ENCODE measurements at regions not wholly inside any gene's neighbourhood (a gene's known extent, or its start where the extent isn't known, plus 50 kb on each side); places are given as distances from the start of the nearest gene placed in this dataset.
"Not testable (repeated sequence)": the region's sequence is repeated elsewhere in the genome, so short reads cannot be mapped to it uniquely, and the experiment has no call there.

DNA sequence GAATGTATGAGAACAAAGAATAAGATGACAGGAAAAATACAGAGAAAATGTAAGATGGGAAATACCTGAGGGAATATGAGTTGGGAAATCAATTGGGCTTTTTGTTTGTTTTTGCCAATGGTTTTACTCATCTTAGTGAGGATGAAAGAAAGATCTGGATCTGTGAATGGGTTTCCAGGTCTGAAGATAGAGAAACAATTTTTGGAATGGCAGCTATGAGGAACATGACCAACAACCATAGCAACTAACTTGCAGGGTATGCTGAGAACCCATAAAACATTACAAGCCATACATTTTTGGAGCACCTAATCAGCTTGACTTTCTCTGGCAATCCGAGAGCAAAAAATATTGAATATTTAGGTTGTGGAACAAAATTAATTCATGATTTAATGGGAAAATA is 290.0 kb downstream of the KCTD12 start:
- Histone ChIP-seq H3K4me1 (ENCODE audit: control insufficient read depth, insufficient read depth, low read length, poor library complexity, severe bottlenecking) (no peaks in the 10 kb centered on the region), H3K27me3 (ENCODE audit: control insufficient read depth, insufficient read depth, low read length) (no peaks in the 10 kb centered on the region), H3K9me3 (ENCODE audit: control insufficient read depth in 2 of 2, low read length in 2 of 2) (no peaks in the 10 kb centered on the region), H3K4me3 (ENCODE audit: low read depth, low read length) (no peak overlapping the region), H3K36me3 (ENCODE audit: control insufficient read depth, insufficient read depth, low read length) (no peaks in the 10 kb centered on the region), H3K27ac (ENCODE audit: insufficient read depth, low read length, poor library complexity, severe bottlenecking) (no peak overlapping the region)
- H3K27ac Mint-ChIP-seq: no peak overlapping the region
- no peaks in the 10 kb centered on the region for H3K4me1 Mint-ChIP-seq
- peaks cover 0 to 4% (median 0%) of the 10 kb centered on the region in 7 donors for H3K9me3 Mint-ChIP-seq
- DNase-seq (no peak), ATAC-seq (ENCODE audit: low read depth in 2 of 2) (no peak)
- H3K4me3 Mint-ChIP-seq: no peak overlapping the region
- H3K36me3 Mint-ChIP-seq: no peaks in the 10 kb centered on the region
- H3K27me3 Mint-ChIP-seq: no peaks in the 10 kb centered on the region

DNA sequence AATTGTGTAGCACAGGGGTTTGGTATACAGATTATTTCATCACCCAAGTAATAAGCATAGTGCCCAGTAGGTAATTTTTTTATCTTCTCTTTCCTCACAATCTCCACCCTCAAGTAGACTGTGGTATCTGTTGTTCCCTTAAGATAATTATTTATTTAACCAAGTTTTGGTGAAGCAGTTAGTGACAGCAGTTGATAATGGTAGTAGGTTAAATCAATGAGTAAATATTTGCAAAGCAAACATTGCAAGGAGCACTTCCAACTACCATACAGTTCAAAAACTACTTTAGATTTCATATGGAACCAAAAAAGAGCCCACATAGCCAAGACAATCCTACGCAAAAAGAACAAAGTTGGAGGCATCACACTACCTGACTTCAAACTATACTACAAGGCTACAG is 291.8 kb downstream of the KCTD12 start:
- H3K36me3 Mint-ChIP-seq: no peaks in the 10 kb centered on the region
- no peaks in the 10 kb centered on the region for H3K4me1 ChIP-seq (ENCODE audit: control insufficient read depth, insufficient read depth, low read length, poor library complexity, severe bottlenecking)
- H3K36me3 ChIP-seq (ENCODE audit: control insufficient read depth, insufficient read depth, low read length): no peaks in the 10 kb centered on the region
- no peak overlapping the region for H3K27ac Mint-ChIP-seq
- no peaks in the 10 kb centered on the region for H3K27me3 ChIP-seq (ENCODE audit: control insufficient read depth, insufficient read depth, low read length)
- no peaks in the 10 kb centered on the region for H3K27me3 Mint-ChIP-seq
- ATAC-seq (ENCODE audit: low read depth in 2 of 2) (no peak), DNase-seq (no peak)
- H3K9me3 ChIP-seq (ENCODE audit: control insufficient read depth in 2 of 2, low read length in 2 of 2): no peaks in the 10 kb centered on the region
- H3K4me1 Mint-ChIP-seq: no peaks in the 10 kb centered on the region
- peaks cover 0 to 4% (median 0%) of the 10 kb centered on the region in 7 donors for H3K9me3 Mint-ChIP-seq
- no peak overlapping the region for H3K27ac ChIP-seq (ENCODE audit: insufficient read depth, low read length, poor library complexity, severe bottlenecking)
- H3K4me3 Mint-ChIP-seq: no peak overlapping the region
- no peak overlapping the region for H3K4me3 ChIP-seq (ENCODE audit: low read depth, low read length)

DNA sequence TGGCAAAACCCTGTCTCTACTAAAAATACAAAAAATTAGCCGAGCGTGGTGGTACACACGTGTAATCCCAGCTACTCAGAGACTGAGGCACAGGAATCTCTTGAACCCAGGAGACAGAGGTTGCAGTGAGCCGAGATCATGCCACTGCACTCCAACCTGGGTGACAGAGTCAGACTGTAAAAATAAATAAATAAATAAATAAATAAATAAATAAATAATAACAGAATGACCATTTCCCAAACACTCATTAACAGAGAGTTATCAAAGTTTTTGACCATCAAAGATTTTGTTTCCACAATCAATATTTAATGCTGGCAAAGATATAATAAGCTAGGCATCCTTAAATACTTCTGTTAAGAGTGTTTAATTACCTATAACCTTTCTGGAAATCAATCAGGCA is 299.4 kb downstream of the KCTD12 start:
- H3K9me3 ChIP-seq (ENCODE audit: control insufficient read depth in 2 of 2, low read length in 2 of 2): no peaks in the 10 kb centered on the region
- no peaks in the 10 kb centered on the region for H3K36me3 ChIP-seq (ENCODE audit: control insufficient read depth, insufficient read depth, low read length)
- H3K27ac ChIP-seq (ENCODE audit: insufficient read depth, low read length, poor library complexity, severe bottlenecking): no peak overlapping the region
- Mint-ChIP-seq H3K4me3 (no peak overlapping the region), H3K27me3 (peaks cover 4% of the 10 kb centered on the region), H3K36me3 (no peaks in the 10 kb centered on the region), H3K9me3 (peaks cover 0 to 4% (median 0%) of the 10 kb centered on the region in 7 donors), H3K4me1 (no peaks in the 10 kb centered on the region), H3K27ac (no peak overlapping the region)
- no peak for ATAC-seq (ENCODE audit: low read depth in 2 of 2)
- no peak overlapping the region for H3K4me3 ChIP-seq (ENCODE audit: low read depth, low read length)
- H3K4me1 ChIP-seq (ENCODE audit: control insufficient read depth, insufficient read depth, low read length, poor library complexity, severe bottlenecking): no peaks in the 10 kb centered on the region
- DNase-seq: no peak
- no peaks in the 10 kb centered on the region for H3K27me3 ChIP-seq (ENCODE audit: control insufficient read depth, insufficient read depth, low read length)

DNA sequence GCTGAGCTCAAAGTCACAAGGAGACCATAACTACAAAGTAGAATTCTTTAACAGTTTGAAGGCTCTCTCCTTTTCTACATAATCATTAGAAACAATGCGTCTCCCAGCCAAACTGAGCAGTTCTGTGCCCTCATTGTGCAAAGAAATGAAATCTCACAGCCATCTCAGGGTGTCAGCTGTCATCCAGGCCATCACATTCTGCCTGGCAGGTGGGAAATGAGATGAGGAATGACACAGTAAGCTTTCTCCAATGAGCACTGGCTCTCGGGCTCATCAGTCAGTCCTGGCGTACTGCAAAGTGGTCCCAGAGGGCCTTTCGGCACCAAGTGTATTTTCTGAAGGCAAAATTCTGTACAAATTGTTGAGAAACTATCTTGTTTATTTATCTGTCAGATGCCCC is 306.5 kb downstream of the KCTD12 start:
- peaks cover 0 to 6% of the 10 kb centered on the region in 2 experiments for H3K9me3 ChIP-seq (ENCODE audit: control insufficient read depth in 2 of 2, low read length in 2 of 2)
- H3K27me3 ChIP-seq (ENCODE audit: control insufficient read depth, insufficient read depth, low read length): no peaks in the 10 kb centered on the region
- Mint-ChIP-seq H3K4me3 (no peak overlapping the region), H3K9me3 (peaks cover 0 to 23% (median 4%) of the 10 kb centered on the region in 7 donors), H3K4me1 (no peaks in the 10 kb centered on the region), H3K27me3 (no peaks in the 10 kb centered on the region), H3K27ac (no peak overlapping the region), H3K36me3 (no peaks in the 10 kb centered on the region)
- ATAC-seq (ENCODE audit: low read depth in 2 of 2): no peak
- H3K27ac ChIP-seq (ENCODE audit: insufficient read depth, low read length, poor library complexity, severe bottlenecking): no peak overlapping the region
- no peak for DNase-seq
- H3K36me3 ChIP-seq (ENCODE audit: control insufficient read depth, insufficient read depth, low read length): no peaks in the 10 kb centered on the region
- H3K4me3 ChIP-seq (ENCODE audit: low read depth, low read length): no peak overlapping the region
- no peaks in the 10 kb centered on the region for H3K4me1 ChIP-seq (ENCODE audit: control insufficient read depth, insufficient read depth, low read length, poor library complexity, severe bottlenecking)

DNA sequence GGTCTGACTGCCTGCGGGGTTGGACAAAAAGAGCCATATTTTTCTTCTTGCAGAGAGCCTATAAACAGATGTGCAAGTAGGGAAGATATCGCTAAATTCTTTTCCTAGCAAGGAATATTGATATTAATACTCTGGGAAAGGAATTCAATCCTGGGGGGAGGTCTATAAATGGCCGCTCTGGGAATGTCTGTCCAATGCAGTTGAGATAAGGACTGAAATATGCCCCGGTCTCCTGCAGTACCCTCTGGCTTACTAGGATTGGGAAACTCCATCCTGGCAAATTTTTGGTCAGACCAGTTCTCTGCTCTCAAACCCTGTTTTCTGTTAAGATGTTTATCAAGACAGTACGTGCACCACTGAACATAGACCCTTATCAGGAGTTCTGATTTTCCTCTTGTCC is 310.6 kb downstream of the KCTD12 start:
- H3K27ac ChIP-seq (ENCODE audit: insufficient read depth, low read length, poor library complexity, severe bottlenecking); H3K4me3 ChIP-seq (ENCODE audit: low read depth, low read length); H3K4me3 Mint-ChIP-seq; DNase-seq; H3K36me3 Mint-ChIP-seq; H3K9me3 ChIP-seq (ENCODE audit: control insufficient read depth in 2 of 2, low read length in 2 of 2); H3K27ac Mint-ChIP-seq; H3K27me3 ChIP-seq (ENCODE audit: control insufficient read depth, insufficient read depth, low read length); H3K36me3 ChIP-seq (ENCODE audit: control insufficient read depth, insufficient read depth, low read length); H3K4me1 Mint-ChIP-seq; H3K4me1 ChIP-seq (ENCODE audit: control insufficient read depth, insufficient read depth, low read length, poor library complexity, severe bottlenecking); ATAC-seq (ENCODE audit: low read depth in 2 of 2); H3K27me3 Mint-ChIP-seq: not testable (repeated sequence)
- H3K9me3 Mint-ChIP-seq: peaks cover 0 to 26% (median 4%) of the 10 kb centered on the region in 7 donors

DNA sequence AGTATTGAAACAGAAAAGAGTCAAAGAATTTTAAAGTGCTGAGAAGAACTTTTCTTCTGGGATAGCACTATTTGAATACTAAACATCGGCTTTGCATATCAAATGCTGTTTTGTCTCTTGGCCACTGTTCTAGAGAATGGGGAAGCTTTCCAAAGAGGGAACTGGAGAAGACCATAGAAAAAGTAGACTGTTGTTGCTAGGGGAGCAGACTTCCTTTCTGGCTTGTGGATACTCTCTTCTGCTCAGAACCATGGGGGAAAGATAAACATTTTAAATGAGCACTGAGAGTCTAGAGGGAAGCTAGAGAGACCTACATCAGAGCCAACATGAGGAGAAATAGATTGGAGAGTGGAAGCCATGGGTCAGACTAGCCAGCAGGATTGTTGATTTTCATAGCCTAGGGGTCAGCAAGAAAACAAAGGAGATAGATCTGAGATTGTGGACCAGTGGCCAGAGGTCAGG is 315.7 kb downstream of the KCTD12 start:
- Histone ChIP-seq H3K4me1 (ENCODE audit: control insufficient read depth, insufficient read depth, low read length, poor library complexity, severe bottlenecking) (no peaks in the 10 kb centered on the region), H3K36me3 (ENCODE audit: control insufficient read depth, insufficient read depth, low read length) (no peaks in the 10 kb centered on the region), H3K27ac (ENCODE audit: insufficient read depth, low read length, poor library complexity, severe bottlenecking) (no peak overlapping the region), H3K9me3 (ENCODE audit: control insufficient read depth in 2 of 2, low read length in 2 of 2) (peaks cover 0 to 5% of the 10 kb centered on the region in 2 experiments), H3K27me3 (ENCODE audit: control insufficient read depth, insufficient read depth, low read length) (no peaks in the 10 kb centered on the region), H3K4me3 (ENCODE audit: low read depth, low read length) (no peak overlapping the region)
- Mint-ChIP-seq H3K36me3 (no peaks in the 10 kb centered on the region), H3K9me3 (peaks cover 0 to 11% (median 2%) of the 10 kb centered on the region in 7 donors), H3K27me3 (no peaks in the 10 kb centered on the region), H3K4me1 (no peaks in the 10 kb centered on the region), H3K27ac (no peak overlapping the region), H3K4me3 (no peak overlapping the region)
- no peak for DNase-seq
- no peak for ATAC-seq (ENCODE audit: low read depth in 2 of 2)

DNA sequence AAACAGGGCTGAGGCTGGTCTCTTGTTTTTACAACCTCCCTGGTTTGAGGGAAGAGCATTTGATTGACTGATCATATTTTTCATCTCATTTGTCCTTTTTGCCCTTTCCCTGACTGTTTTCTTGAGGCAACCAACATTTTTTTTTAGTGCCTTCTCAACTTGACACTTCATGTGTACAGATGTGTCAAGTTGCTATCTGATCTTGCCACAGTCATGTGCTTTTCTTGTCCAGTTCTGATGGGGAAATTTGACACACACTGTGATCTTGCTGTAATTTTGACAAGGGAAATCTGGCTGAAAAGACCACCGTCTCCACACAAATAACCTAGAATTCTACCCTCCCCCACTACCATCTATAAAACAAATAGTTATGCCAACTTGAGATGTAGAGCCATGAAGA is 329.6 kb downstream of the KCTD12 start:
- H3K36me3 Mint-ChIP-seq: no peaks in the 10 kb centered on the region

DNA sequence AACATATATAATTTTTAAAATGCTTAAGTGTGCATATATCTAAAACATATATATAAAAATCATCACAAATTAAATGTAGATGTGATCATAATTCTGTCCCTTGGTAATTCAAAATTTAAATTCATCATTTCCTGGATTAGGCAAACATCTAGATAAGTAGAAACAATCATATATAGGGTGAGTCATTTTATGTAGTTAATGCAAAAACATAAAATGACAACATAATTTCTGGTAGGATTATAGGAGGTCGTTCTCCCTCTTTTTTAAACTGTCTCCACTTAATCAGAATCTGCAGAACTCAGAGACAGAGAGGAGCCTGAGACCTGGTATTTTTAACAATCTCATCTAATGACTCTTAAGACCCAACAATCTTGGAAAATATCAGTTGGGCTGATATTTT is 333.4 kb downstream of the KCTD12 start:
- ATAC-seq (ENCODE audit: low read depth in 2 of 2) (no peak), DNase-seq (no peak)
- no peaks in the 10 kb centered on the region for H3K4me1 Mint-ChIP-seq
- Histone ChIP-seq H3K36me3 (ENCODE audit: control insufficient read depth, insufficient read depth, low read length) (no peaks in the 10 kb centered on the region), H3K4me1 (ENCODE audit: control insufficient read depth, insufficient read depth, low read length, poor library complexity, severe bottlenecking) (no peaks in the 10 kb centered on the region), H3K27me3 (ENCODE audit: control insufficient read depth, insufficient read depth, low read length) (no peaks in the 10 kb centered on the region), H3K9me3 (ENCODE audit: control insufficient read depth in 2 of 2, low read length in 2 of 2) (no peaks in the 10 kb centered on the region), H3K4me3 (ENCODE audit: low read depth, low read length) (no peak overlapping the region), H3K27ac (ENCODE audit: insufficient read depth, low read length, poor library complexity, severe bottlenecking) (no peak overlapping the region)
- no peaks in the 10 kb centered on the region for H3K36me3 Mint-ChIP-seq
- no peak overlapping the region for H3K4me3 Mint-ChIP-seq
- H3K9me3 Mint-ChIP-seq: no peaks in the 10 kb centered on the region
- no peak overlapping the region for H3K27ac Mint-ChIP-seq
- H3K27me3 Mint-ChIP-seq: no peaks in the 10 kb centered on the region

More for the DNA sequence above, 329.6 kb downstream of the KCTD12 start:
- Histone ChIP-seq H3K4me3 (ENCODE audit: low read depth, low read length) (no peak overlapping the region), H3K27ac (ENCODE audit: insufficient read depth, low read length, poor library complexity, severe bottlenecking) (no peak overlapping the region), H3K4me1 (ENCODE audit: control insufficient read depth, insufficient read depth, low read length, poor library complexity, severe bottlenecking) (no peaks in the 10 kb centered on the region), H3K9me3 (ENCODE audit: control insufficient read depth in 2 of 2, low read length in 2 of 2) (no peaks in the 10 kb centered on the region), H3K27me3 (ENCODE audit: control insufficient read depth, insufficient read depth, low read length) (no peaks in the 10 kb centered on the region), H3K36me3 (ENCODE audit: control insufficient read depth, insufficient read depth, low read length) (no peaks in the 10 kb centered on the region)
- ATAC-seq (ENCODE audit: low read depth in 2 of 2) (no peak), DNase-seq (no peak)
- Mint-ChIP-seq H3K4me1 (no peaks in the 10 kb centered on the region), H3K4me3 (no peak overlapping the region), H3K9me3 (no peaks in the 10 kb centered on the region), H3K27ac (no peak overlapping the region), H3K27me3 (no peaks in the 10 kb centered on the region)
